HepG2 (cell line): ENCODE measurements at regions not wholly inside any gene's neighbourhood (a gene's known extent, or its start where the extent isn't known, plus 50 kb on each side); places are given as distances from the start of the nearest gene placed in this dataset.

Source experiments
- ATF6 ChIP-seq: sonication (generic); formaldehyde crosslinking; conservative IDR thresholded peaks from 2 replicates; pipeline ENCODE4 v1.4.0; 2020; ENCODE audit warnings: missing genetic modification reagents
- MLXIP ChIP-seq: sonication (generic); formaldehyde crosslinking; IDR thresholded peaks from 2 replicates; pipeline ENCODE4 v1.9.0; 2021; ENCODE audit warnings: missing genetic modification reagents, borderline replicate concordance
- MTF2 ChIP-seq: sonication (generic); formaldehyde crosslinking; IDR thresholded peaks from 2 replicates; pipeline ENCODE4 v1.5.0; 2020; ENCODE audit warnings: missing genetic modification reagents, borderline replicate concordance
- RNF219 ChIP-seq: sonication (generic); formaldehyde crosslinking; IDR thresholded peaks from 2 replicates; pipeline ENCODE4 v1.5.0; 2020; ENCODE audit warnings: mild to moderate bottlenecking, missing genetic modification reagents
- ZFP36L2 ChIP-seq: sonication (generic); formaldehyde crosslinking; IDR thresholded peaks from 2 replicates; pipeline ENCODE4 v1.4.0; 2020; ENCODE audit warnings: missing genetic modification reagents
- ZNF318 ChIP-seq: sonication (generic); formaldehyde crosslinking; IDR thresholded peaks from 2 replicates; pipeline ENCODE4 v1.4.0; 2020; ENCODE audit warnings: mild to moderate bottlenecking, missing genetic modification reagents
- ZNF543 ChIP-seq: sonication (generic); formaldehyde crosslinking; IDR thresholded peaks from 2 replicates; pipeline ENCODE4 v1.4.0; 2020; ENCODE audit warnings: mild to moderate bottlenecking, missing genetic modification reagents
- ZNF710 ChIP-seq: sonication (generic); formaldehyde crosslinking; IDR thresholded peaks from 2 replicates; pipeline ENCODE4 v1.5.0; 2020; ENCODE audit warnings: mild to moderate bottlenecking, missing genetic modification reagents, borderline replicate concordance

- TF ChIP-seq ZNF318 (CRISPR knock-in tag) (no peak), MTF2 (no peak), RNF219 (CRISPR knock-in tag) (no peak), ZNF543 (CRISPR knock-in tag) (no peak), ZNF710 (CRISPR knock-in tag) (no peak), MLXIP (CRISPR knock-in tag) (no peak), ATF6 (no peak), ZFP36L2 (no peak)
Measured at GRCh38 chr2:191496838-191497237, 181.1 kb upstream of the NABP1 start (continued).
